ENCODE measurements at regions not wholly inside any gene's neighbourhood (a gene's known extent, or its start where the extent isn't known, plus 50 kb on each side); places are given as distances from the start of the nearest gene placed in this dataset.

DNA sequence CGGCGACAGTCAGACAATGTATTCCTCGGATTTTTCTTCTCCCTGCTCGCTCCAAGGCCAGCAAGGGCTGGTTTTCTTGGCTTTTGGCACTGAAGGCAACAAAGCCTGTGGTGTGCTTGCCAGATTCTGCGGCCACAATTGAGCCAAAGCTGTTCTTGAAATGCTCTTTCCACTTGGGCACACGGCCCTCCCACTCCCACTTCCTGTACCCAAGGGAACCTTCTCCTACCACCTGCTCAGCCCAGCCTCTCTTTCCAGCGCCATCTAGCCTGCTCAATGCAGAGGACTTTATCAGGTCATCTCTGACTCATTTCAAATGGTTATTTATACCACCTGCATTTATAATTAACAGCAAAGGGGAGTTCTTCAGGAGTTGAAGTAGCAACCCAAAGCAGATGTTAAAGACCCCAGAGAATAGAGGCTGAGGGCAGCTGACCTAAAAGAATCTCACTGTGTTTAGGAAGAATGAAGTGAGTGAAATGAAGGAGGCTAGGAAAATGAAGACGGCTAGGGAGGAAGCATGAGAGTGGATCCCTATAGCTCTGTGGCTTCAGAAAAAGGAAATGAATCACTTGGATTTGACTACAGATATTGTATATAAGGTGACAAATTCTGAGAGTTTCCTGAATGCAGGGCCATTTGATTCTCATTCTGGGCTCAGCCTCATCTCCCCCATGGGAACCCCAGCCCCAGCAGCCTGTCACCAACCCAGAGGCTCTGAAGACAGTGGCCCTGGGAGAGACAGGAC, 439.0 kb downstream of the ENC1 start:
- Mint-ChIP-seq H3K4me3 (no peak overlapping the region), H3K27me3 (no peaks in the 10 kb centered on the region), H3K9me3 (no peaks in the 10 kb centered on the region), H3K4me1 (no peaks in the 10 kb centered on the region), H3K36me3 (ENCODE audit: low read depth) (no peaks in the 10 kb centered on the region), H3K27ac (no peak overlapping the region)
- ATAC-seq (ENCODE audit: low read depth) (no peak), DNase-seq (no peak)
- POLR2A ChIA-PET, result no interaction called here
- TF ChIP-seq, protein P1, sequence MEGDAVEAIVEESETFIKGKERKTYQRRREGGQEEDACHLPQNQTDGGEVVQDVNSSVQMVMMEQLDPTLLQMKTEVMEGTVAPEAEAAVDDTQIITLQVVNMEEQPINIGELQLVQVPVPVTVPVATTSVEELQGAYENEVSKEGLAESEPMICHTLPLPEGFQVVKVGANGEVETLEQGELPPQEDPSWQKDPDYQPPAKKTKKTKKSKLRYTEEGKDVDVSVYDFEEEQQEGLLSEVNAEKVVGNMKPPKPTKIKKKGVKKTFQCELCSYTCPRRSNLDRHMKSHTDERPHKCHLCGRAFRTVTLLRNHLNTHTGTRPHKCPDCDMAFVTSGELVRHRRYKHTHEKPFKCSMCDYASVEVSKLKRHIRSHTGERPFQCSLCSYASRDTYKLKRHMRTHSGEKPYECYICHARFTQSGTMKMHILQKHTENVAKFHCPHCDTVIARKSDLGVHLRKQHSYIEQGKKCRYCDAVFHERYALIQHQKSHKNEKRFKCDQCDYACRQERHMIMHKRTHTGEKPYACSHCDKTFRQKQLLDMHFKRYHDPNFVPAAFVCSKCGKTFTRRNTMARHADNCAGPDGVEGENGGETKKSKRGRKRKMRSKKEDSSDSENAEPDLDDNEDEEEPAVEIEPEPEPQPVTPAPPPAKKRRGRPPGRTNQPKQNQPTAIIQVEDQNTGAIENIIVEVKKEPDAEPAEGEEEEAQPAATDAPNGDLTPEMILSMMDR (IDR thresholded peaks at IDR 0.05), result no peak
- CTCF ChIA-PET, result no interaction called here
- intact Hi-C loops (cut with micrococcal nuclease), result no loop called here

- no peak overlapping the region for H3K27ac Mint-ChIP-seq
- no peaks in the 10 kb centered on the region for H3K36me3 Mint-ChIP-seq (ENCODE audit: low read depth)
- intact Hi-C loops (cut with micrococcal nuclease), result no loop called here
- ChIA-PET POLR2A (no interaction called here), CTCF (no interaction called here)
- H3K9me3 Mint-ChIP-seq, result no peaks in the 10 kb centered on the region
- TF ChIP-seq, protein P1 (IDR thresholded peaks at IDR 0.05), result no peak
- ATAC-seq (ENCODE audit: low read depth), result no peak
- DNase-seq, result no peak
- H3K4me3 Mint-ChIP-seq, result no peak overlapping the region
- no peaks in the 10 kb centered on the region for H3K4me1 Mint-ChIP-seq
- no peaks in the 10 kb centered on the region for H3K27me3 Mint-ChIP-seq
Observed at GRCh38 chr5:74200560-74200959, 440.0 kb downstream of the ENC1 start.

DNA sequence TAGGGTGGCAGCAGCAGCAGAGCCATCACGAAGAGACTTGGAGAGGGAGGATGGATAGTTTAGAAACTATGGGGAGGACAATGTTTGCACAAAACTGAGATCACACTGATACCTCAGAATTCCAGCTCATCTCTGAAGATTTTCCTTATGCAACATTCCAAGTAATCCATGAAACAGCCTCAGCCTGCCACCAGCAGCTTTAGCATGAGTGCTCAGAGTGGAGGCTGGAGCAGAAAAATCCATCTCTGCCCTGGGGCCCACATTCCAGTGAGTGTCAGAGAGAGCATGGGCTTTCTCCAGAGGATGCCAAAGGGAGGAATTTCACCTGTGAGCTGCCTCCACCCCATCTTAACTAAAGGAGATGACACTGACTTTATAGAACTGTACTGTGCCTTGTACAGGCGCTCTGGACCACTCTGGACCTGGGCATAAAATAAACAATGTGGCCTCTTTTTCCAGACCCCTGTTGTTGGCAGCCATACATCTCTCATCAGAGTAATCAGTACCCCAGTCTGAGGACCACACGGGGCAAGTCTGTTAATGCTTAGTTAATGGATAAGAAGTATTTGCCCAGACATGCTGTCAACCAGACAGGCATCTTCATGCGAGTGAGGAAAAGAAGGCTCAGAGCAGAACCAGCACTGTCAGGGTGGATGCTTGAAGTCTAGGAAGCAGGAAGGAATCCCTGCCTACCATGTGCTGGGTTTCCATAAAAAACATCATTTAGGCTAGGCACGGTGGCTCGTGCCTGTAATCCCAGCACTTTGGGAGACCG, 440.9 kb downstream of the ENC1 start:
- ATAC-seq (ENCODE audit: low read depth) (no peak), DNase-seq (no peak)
- H3K27ac Mint-ChIP-seq, result no peak overlapping the region
- H3K4me3 Mint-ChIP-seq, result no peak overlapping the region
- POLR2A ChIA-PET, result no interaction called here
- CTCF ChIA-PET, result no interaction called here
- H3K27me3 Mint-ChIP-seq, result no peaks in the 10 kb centered on the region
- H3K4me1 Mint-ChIP-seq, result no peaks in the 10 kb centered on the region
- no peaks in the 10 kb centered on the region for H3K36me3 Mint-ChIP-seq (ENCODE audit: low read depth)
- no peaks in the 10 kb centered on the region for H3K9me3 Mint-ChIP-seq
- TF ChIP-seq, protein P1 (IDR thresholded peaks at IDR 0.05), result no peak
- intact Hi-C loops (cut with micrococcal nuclease), result no loop called here

GRCh38 chr5:74199005-74199404, 441.5 kb downstream of the ENC1 start:
- ChIA-PET POLR2A (no interaction called here), CTCF (no interaction called here)
- Mint-ChIP-seq H3K27me3 (no peaks in the 10 kb centered on the region), H3K36me3 (ENCODE audit: low read depth) (no peaks in the 10 kb centered on the region), H3K4me1 (no peaks in the 10 kb centered on the region), H3K27ac (no peak overlapping the region), H3K4me3 (no peak overlapping the region), H3K9me3 (no peaks in the 10 kb centered on the region)
- TF ChIP-seq, protein P1 (IDR thresholded peaks at IDR 0.05), result no peak
- ATAC-seq (ENCODE audit: low read depth) (no peak), DNase-seq (no peak)
- intact Hi-C loops (cut with micrococcal nuclease), result no loop called here

DNA sequence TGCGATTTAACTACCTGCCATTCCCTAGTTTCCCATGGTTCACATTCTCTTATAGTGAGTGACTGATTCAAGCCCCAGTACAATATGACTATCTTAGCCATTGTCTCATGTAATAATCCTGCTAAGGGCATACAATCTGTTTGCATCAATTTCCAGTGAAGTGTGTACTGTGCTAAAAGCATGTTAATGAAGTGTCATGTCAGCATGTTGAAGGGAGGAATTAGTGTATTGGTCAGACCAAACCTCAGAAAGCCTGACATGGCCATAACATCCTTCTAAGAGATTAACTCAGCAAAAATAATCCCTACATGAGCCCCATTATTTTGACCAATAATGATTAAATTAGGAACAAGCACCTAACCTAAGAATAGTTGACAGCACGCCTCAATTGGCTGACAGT, 442.4 kb downstream of the ENC1 start:
- ChIA-PET CTCF (no interaction called here), POLR2A (no interaction called here)
- ATAC-seq (ENCODE audit: low read depth) (no peak), DNase-seq (no peak)
- TF ChIP-seq, protein P1 (IDR thresholded peaks at IDR 0.05), result no peak
- Mint-ChIP-seq H3K4me3 (no peak overlapping the region), H3K27me3 (no peaks in the 10 kb centered on the region), H3K9me3 (no peaks in the 10 kb centered on the region), H3K36me3 (ENCODE audit: low read depth) (no peaks in the 10 kb centered on the region), H3K27ac (no peak overlapping the region), H3K4me1 (no peaks in the 10 kb centered on the region)
- intact Hi-C loops (cut with micrococcal nuclease), result no loop called here

All from activated B cell treated with CpG ODN at 0.5 μM for 24 hours (primary cell).